CD8-positive, alpha-beta memory T cell (primary cell): ENCODE measurements at regions not wholly inside any gene's neighbourhood (a gene's known extent, or its start where the extent isn't known, plus 50 kb on each side); places are given as distances from the start of the nearest gene placed in this dataset.

Experiments
- CTCF ChIA-PET: fragments of 350-600 bp; sonication (Branson Sonifier 250); formaldehyde crosslinking; loops from one replicate; lab custom pipeline; 2021; ENCODE audit warnings: antibody characterized with exemption; lab: Charles Lee
- POLR2A ChIA-PET: fragments of 350-600 bp; sonication (Branson Sonifier 250); formaldehyde crosslinking; loops from one replicate; lab custom pipeline; 2021; ENCODE audit warnings: antibody characterized with exemption; lab: Charles Lee
- DNase-seq, 5 donors: peaks; one replicate each; pipeline versions ENCODE4 v3.0.0 to v3.0.0-alpha.2; 2020 to 2022; ENCODE audit warnings: mixed read lengths in 1 of 5
- H3K27ac ChIP-seq: one replicate; pipeline ENCODE4 v1.7.0; 2013; ENCODE audit warnings: low read depth, mild to moderate bottlenecking, low read length, moderate library complexity
- H3K27me3 ChIP-seq: 2 replicates; pipeline ENCODE4 v1.7.0; 2013; ENCODE audit warnings: low read length, mild to moderate bottlenecking; ENCODE audit not compliant: insufficient read depth, poor library complexity, severe bottlenecking
- H3K36me3 ChIP-seq: 2 replicates; pipeline ENCODE4 v1.7.0; 2013; ENCODE audit warnings: mild to moderate bottlenecking, low read length, moderate library complexity; ENCODE audit not compliant: insufficient read depth
- H3K4me1 ChIP-seq: 2 replicates; pipeline ENCODE4 v1.7.0; 2013; ENCODE audit warnings: mild to moderate bottlenecking, low read length, moderate library complexity; ENCODE audit not compliant: insufficient read depth
- H3K4me3 ChIP-seq: 2 replicates; pipeline ENCODE4 v1.7.0; 2013; ENCODE audit warnings: mild to moderate bottlenecking, low read length
- H3K9me3 ChIP-seq: 2 replicates; pipeline ENCODE4 v1.7.0; 2013; ENCODE audit warnings: mild to moderate bottlenecking, low read length
- H3K27ac Mint-ChIP-seq, 8 donors: one replicate each; pipeline ENCODE4 v1.8.0; 2020 to 2021; ENCODE audit warnings: mixed read lengths in 8 of 8, mild to moderate bottlenecking in 6 of 8, inconsistent platforms in 3 of 8, moderate library complexity in 3 of 8
- H3K27me3 Mint-ChIP-seq, 2 donors: one replicate each; pipeline ENCODE4 v1.8.0; 2020 to 2021; ENCODE audit warnings: mixed read lengths in 2 of 2, mild to moderate bottlenecking in 1 of 2, moderate library complexity in 1 of 2
- H3K36me3 Mint-ChIP-seq, 3 donors: one replicate each; pipeline ENCODE4 v1.8.0; 2020 to 2021; ENCODE audit warnings: mixed read lengths in 3 of 3, inconsistent platforms in 1 of 3, mild to moderate bottlenecking in 1 of 3
- H3K4me1 Mint-ChIP-seq, 3 donors: one replicate each; pipeline ENCODE4 v1.8.0; 2020 to 2021; ENCODE audit warnings: mixed read lengths in 3 of 3, inconsistent platforms in 1 of 3, mild to moderate bottlenecking in 1 of 3
- H3K4me3 Mint-ChIP-seq, 7 donors: one replicate each; pipeline ENCODE4 v1.8.0; 2020 to 2021; ENCODE audit warnings: mixed read lengths in 7 of 7, mild to moderate bottlenecking in 6 of 7, moderate library complexity in 4 of 7, inconsistent platforms in 2 of 7
- H3K9me3 Mint-ChIP-seq, 5 donors: one replicate each; pipeline ENCODE4 v1.8.0; 2020 to 2022; ENCODE audit warnings: mixed read lengths in 5 of 5, mild to moderate bottlenecking in 3 of 5, moderate library complexity in 2 of 5, inconsistent platforms in 1 of 5

- H3K36me3 ChIP-seq, result no peaks in the 10 kb centered on the region
- Mint-ChIP-seq H3K4me1 (peaks cover 0 to 4% (median 0%) of the 10 kb centered on the region in 3 donors), H3K27me3 (peaks cover 12 to 49% of the 10 kb centered on the region in 2 donors), H3K27ac (no peak overlapping the region), H3K36me3 (no peaks in the 10 kb centered on the region), H3K4me3 (no peak overlapping the region), H3K9me3 (peaks cover 0 to 5% (median 0%) of the 10 kb centered on the region in 5 donors)
- H3K27me3 ChIP-seq, result peaks cover 3% of the 10 kb centered on the region
- DNase-seq, result no peak
- H3K4me3 ChIP-seq, result no peak overlapping the region
- no peaks in the 10 kb centered on the region for H3K9me3 ChIP-seq
- H3K27ac ChIP-seq, result no peak overlapping the region
- ChIA-PET POLR2A (no interaction called here), CTCF (no interaction called here)
- no peaks in the 10 kb centered on the region for H3K4me1 ChIP-seq
Measured at GRCh38 chr2:120674246-120675170, 61.2 kb upstream of the GLI2 start.

- ChIA-PET POLR2A (no interaction called here), CTCF (no interaction called here)
- peak overlapping the region in 1 of 8 donors; percentile 62 for H3K27ac Mint-ChIP-seq
- Histone ChIP-seq H3K36me3 (no peaks in the 10 kb centered on the region), H3K27ac (no peak overlapping the region), H3K4me1 (no peaks in the 10 kb centered on the region), H3K27me3 (peaks cover 3% of the 10 kb centered on the region), H3K9me3 (no peaks in the 10 kb centered on the region), H3K4me3 (no peak overlapping the region)
- H3K36me3 Mint-ChIP-seq, result no peaks in the 10 kb centered on the region
- peaks cover 0 to 4% (median 0%) of the 10 kb centered on the region in 5 donors for H3K9me3 Mint-ChIP-seq
- H3K4me1 Mint-ChIP-seq, result peaks cover 0 to 4% (median 2%) of the 10 kb centered on the region in 3 donors
- peaks cover 14 to 42% of the 10 kb centered on the region in 2 donors for H3K27me3 Mint-ChIP-seq
- peak in 3 of 5 donors; percentile 8 to 21 (median 8) for DNase-seq
- no peak overlapping the region for H3K4me3 Mint-ChIP-seq
Measured at GRCh38 chr2:120675460-120676130, 60.1 kb upstream of the GLI2 start.

- H3K4me3 ChIP-seq, result no peak overlapping the region
- peaks cover 0 to 4% (median 2%) of the 10 kb centered on the region in 3 donors for H3K4me1 Mint-ChIP-seq
- no peak overlapping the region for H3K27ac ChIP-seq
- H3K36me3 Mint-ChIP-seq, result no peaks in the 10 kb centered on the region
- H3K9me3 ChIP-seq, result no peaks in the 10 kb centered on the region
- DNase-seq, result no peak
- peaks cover 15 to 42% of the 10 kb centered on the region in 2 donors for H3K27me3 Mint-ChIP-seq
- H3K36me3 ChIP-seq, result no peaks in the 10 kb centered on the region
- H3K4me1 ChIP-seq, result no peaks in the 10 kb centered on the region
- peaks cover 3% of the 10 kb centered on the region for H3K27me3 ChIP-seq
- H3K9me3 Mint-ChIP-seq, result peaks cover 0 to 4% (median 0%) of the 10 kb centered on the region in 5 donors
- CTCF ChIA-PET, result no interaction called here
- no peak overlapping the region for H3K27ac Mint-ChIP-seq
- POLR2A ChIA-PET, result no interaction called here
- no peak overlapping the region for H3K4me3 Mint-ChIP-seq
Measured at GRCh38 chr2:120677221-120677620, 58.4 kb upstream of the GLI2 start.

GRCh38 chr2:120677696-120678247 lies 57.9 kb upstream of the GLI2 start:
- ChIA-PET CTCF (no interaction called here), POLR2A (no interaction called here)
- H3K36me3 ChIP-seq, result no peaks in the 10 kb centered on the region
- peaks cover 0 to 4% (median 2%) of the 10 kb centered on the region in 3 donors for H3K4me1 Mint-ChIP-seq
- H3K27me3 Mint-ChIP-seq, result peaks cover 12 to 39% of the 10 kb centered on the region in 2 donors
- H3K9me3 Mint-ChIP-seq, result no peaks in the 10 kb centered on the region
- H3K27ac Mint-ChIP-seq, result no peak overlapping the region
- no peak overlapping the region for H3K4me3 Mint-ChIP-seq
- DNase-seq, result no peak
- H3K4me1 ChIP-seq, result no peaks in the 10 kb centered on the region
- H3K9me3 ChIP-seq, result no peaks in the 10 kb centered on the region
- no peak overlapping the region for H3K27ac ChIP-seq
- no peaks in the 10 kb centered on the region for H3K36me3 Mint-ChIP-seq
- no peak overlapping the region for H3K4me3 ChIP-seq
- peaks cover 3% of the 10 kb centered on the region for H3K27me3 ChIP-seq

GRCh38 chr2:120678251-120678650 lies 57.4 kb upstream of the GLI2 start:
- DNase-seq, result no peak
- H3K36me3 Mint-ChIP-seq, result no peaks in the 10 kb centered on the region
- ChIA-PET POLR2A (no interaction called here), CTCF (no interaction called here)
- Histone ChIP-seq H3K36me3 (no peaks in the 10 kb centered on the region), H3K27ac (no peak overlapping the region), H3K4me3 (no peak overlapping the region), H3K9me3 (no peaks in the 10 kb centered on the region), H3K4me1 (no peaks in the 10 kb centered on the region), H3K27me3 (peaks cover 3% of the 10 kb centered on the region)
- H3K4me1 Mint-ChIP-seq, result peaks cover 0 to 4% (median 2%) of the 10 kb centered on the region in 3 donors
- H3K9me3 Mint-ChIP-seq, result no peaks in the 10 kb centered on the region
- H3K27me3 Mint-ChIP-seq, result peaks cover 14 to 43% of the 10 kb centered on the region in 2 donors
- no peak overlapping the region for H3K27ac Mint-ChIP-seq
- no peak overlapping the region for H3K4me3 Mint-ChIP-seq

GRCh38 chr2:120678926-120679325 lies 56.7 kb upstream of the GLI2 start:
- H3K27me3 Mint-ChIP-seq, result peaks cover 16 to 47% of the 10 kb centered on the region in 2 donors
- H3K4me1 ChIP-seq, result no peaks in the 10 kb centered on the region
- DNase-seq, result no peak
- H3K4me3 Mint-ChIP-seq, result no peak overlapping the region
- POLR2A ChIA-PET, result no interaction called here
- peak overlapping the region in 1 of 8 donors; percentile 73 for H3K27ac Mint-ChIP-seq
- no peak overlapping the region for H3K27ac ChIP-seq
- no peaks in the 10 kb centered on the region for H3K9me3 Mint-ChIP-seq
- H3K9me3 ChIP-seq, result no peaks in the 10 kb centered on the region
- H3K4me1 Mint-ChIP-seq, result peaks cover 0 to 4% (median 2%) of the 10 kb centered on the region in 3 donors
- H3K27me3 ChIP-seq, result peaks cover 3% of the 10 kb centered on the region
- H3K4me3 ChIP-seq, result no peak overlapping the region
- no peaks in the 10 kb centered on the region for H3K36me3 Mint-ChIP-seq
- CTCF ChIA-PET, result no interaction called here
- H3K36me3 ChIP-seq, result no peaks in the 10 kb centered on the region

- Histone ChIP-seq H3K4me3 (no peak overlapping the region), H3K9me3 (no peaks in the 10 kb centered on the region), H3K27ac (no peak overlapping the region), H3K36me3 (no peaks in the 10 kb centered on the region), H3K4me1 (no peaks in the 10 kb centered on the region), H3K27me3 (peaks cover 3% of the 10 kb centered on the region)
- Mint-ChIP-seq H3K27me3 (peaks cover 16 to 52% of the 10 kb centered on the region in 2 donors), H3K36me3 (no peaks in the 10 kb centered on the region), H3K4me3 (no peak overlapping the region), H3K27ac (no peak overlapping the region), H3K4me1 (peaks cover 0 to 4% (median 2%) of the 10 kb centered on the region in 3 donors), H3K9me3 (no peaks in the 10 kb centered on the region)
- DNase-seq, result no peak
- ChIA-PET CTCF (interaction anchor here (0.7 to 1.8 kb wide), 3 partner anchors 9 to 1001 kb away, joined by 3 to 7 read pairs (median 6); partner anchors contain the start of gene TMEM177), POLR2A (no interaction called here)
Measured at GRCh38 chr2:120679526-120679925, 56.1 kb upstream of the GLI2 start.
